IMR-90 (cell line): ENCODE measurements at regions not wholly inside any gene's neighbourhood (a gene's known extent, or its start where the extent isn't known, plus 50 kb on each side); places are given as distances from the start of the nearest gene placed in this dataset.

Experiments used
- ATAC-seq: fragments of 200-7000 bp; cut with Tn5 transposase; 2 replicates; pipeline ENCODE4 v1.9.1; 2020; ENCODE audit warnings: low read depth, mild to moderate bottlenecking, moderate library complexity
- BruUV-seq: library from RNA; stranded (reverse); fragments of 400-500 nt; replicated peaks from 2 replicates; lab custom pipeline; 2021; lab: Mats Ljungman, UMichigan
- CTCF ChIA-PET: fragments of 300-600 bp; formaldehyde crosslinking; extraction: SDS; loops from one replicate; lab custom pipeline; 2021; ENCODE audit warnings: antibody characterized with exemption; lab: Yijun Ruan, JAX
- POLR2A ChIA-PET: fragments of 300-600 bp; sonication (Branson Sonifier 250); formaldehyde crosslinking; loops from one replicate; lab custom pipeline; 2022; ENCODE audit warnings: antibody characterized with exemption; ENCODE audit not compliant: unreplicated experiment; lab: Charles Lee
- DNase-seq: peaks from one replicate; pipeline ENCODE4 v3.0.0; 2013
- H2AFZ ChIP-seq: replicated peaks from 2 replicates; pipeline ENCODE3; 2013; ENCODE audit warnings: low read length, mild to moderate bottlenecking; ENCODE audit not compliant: poor library complexity
- H2AK5ac ChIP-seq: 2 replicates; pipeline ENCODE4 v1.6.1; 2013; ENCODE audit warnings: low read depth, low read length, inconsistent platforms
- H2AK9ac ChIP-seq: replicated peaks from 2 replicates; pipeline ENCODE3; 2013; ENCODE audit warnings: mild to moderate bottlenecking, low read depth, low read length, moderate library complexity; ENCODE audit not compliant: poor library complexity
- H2BK120ac ChIP-seq: 2 replicates; pipeline ENCODE4 v1.6.1; 2013; ENCODE audit warnings: low read depth, low read length, inconsistent platforms
- H2BK15ac ChIP-seq: 3 replicates; pipeline ENCODE4 v1.6.1; 2013; ENCODE audit warnings: low read depth, low read length, inconsistent platforms
- H2BK20ac ChIP-seq: 2 replicates; pipeline ENCODE4 v1.6.1; 2013; ENCODE audit warnings: low read depth, mild to moderate bottlenecking, inconsistent platforms, low read length, moderate library complexity
- H2BK5ac ChIP-seq: 2 replicates; pipeline ENCODE4 v1.6.1; 2013; ENCODE audit warnings: mild to moderate bottlenecking, low read depth, low read length, inconsistent platforms; ENCODE audit not compliant: poor library complexity, severe bottlenecking
- H3K14ac ChIP-seq: replicated peaks from 2 replicates; pipeline ENCODE4 v1.6.1; 2013; ENCODE audit warnings: low read depth, low read length, inconsistent platforms
- H3K18ac ChIP-seq: 2 replicates; pipeline ENCODE4 v1.6.1; 2013; ENCODE audit warnings: low read depth, low read length, control low read depth
- H3K23ac ChIP-seq: 2 replicates; pipeline ENCODE4 v1.6.1; 2013; ENCODE audit warnings: low read depth, low read length, inconsistent platforms
- H3K27ac ChIP-seq: 2 replicates; pipeline ENCODE4 v1.5.1; 2013; ENCODE audit warnings: mild to moderate bottlenecking, control low read depth, low read length; ENCODE audit not compliant: insufficient read depth
- H3K27me3 ChIP-seq: 2 replicates; pipeline ENCODE4 v1.6.1; 2013; ENCODE audit warnings: low read length; ENCODE audit not compliant: control insufficient read depth, insufficient read depth
- H3K36me3 ChIP-seq: 2 replicates; pipeline ENCODE4 v1.6.1; 2013; ENCODE audit warnings: low read length, mixed read lengths; ENCODE audit not compliant: control insufficient read depth, insufficient read depth
- H3K4ac ChIP-seq: 2 replicates; pipeline ENCODE4 v1.6.1; 2013; ENCODE audit warnings: low read depth, low read length, inconsistent platforms
- H3K4me1 ChIP-seq: 2 replicates; pipeline ENCODE4 v1.6.1; 2013; ENCODE audit warnings: low read length, mixed read lengths; ENCODE audit not compliant: control insufficient read depth, insufficient read depth
- H3K4me2 ChIP-seq: 2 replicates; pipeline ENCODE4 v1.6.1; 2013; ENCODE audit warnings: low read depth, mild to moderate bottlenecking, control low read depth, low read length, moderate library complexity
- H3K4me3 ChIP-seq: 2 replicates; pipeline ENCODE4 v1.5.1; 2013; ENCODE audit warnings: low read depth, mild to moderate bottlenecking, control low read depth, low read length, moderate library complexity; ENCODE audit not compliant: insufficient read depth
- H3K56ac ChIP-seq: 2 replicates; pipeline ENCODE4 v1.6.1; 2013; ENCODE audit warnings: low read length, inconsistent platforms; ENCODE audit not compliant: insufficient read depth; ENCODE audit errors: extremely low read depth
- H3K79me1 ChIP-seq, 2 experiments: 2 replicates each; pipeline ENCODE4 v1.6.1; 2013; ENCODE audit warnings: low read length in 2 of 2, inconsistent platforms in 1 of 2, low read depth in 1 of 2
- H3K9ac ChIP-seq: 2 replicates; pipeline ENCODE4 v1.6.1; 2013; ENCODE audit warnings: low read depth, low read length, control low read depth
- H3K9me1 ChIP-seq: 2 replicates; pipeline ENCODE4 v1.6.1; 2013; ENCODE audit warnings: low read length, inconsistent platforms; ENCODE audit not compliant: insufficient read depth
- H3K9me3 ChIP-seq: 2 replicates; pipeline ENCODE4 v1.6.1; 2013; ENCODE audit warnings: low read length; ENCODE audit not compliant: control insufficient read depth, insufficient read depth
- H4K20me1 ChIP-seq: 2 replicates; pipeline ENCODE4 v1.6.1; 2013; ENCODE audit warnings: low read length, inconsistent platforms; ENCODE audit not compliant: insufficient read depth
- H4K5ac ChIP-seq: 2 replicates; pipeline ENCODE4 v1.6.1; 2013; ENCODE audit warnings: mild to moderate bottlenecking, low read depth, low read length, control low read depth
- H4K8ac ChIP-seq, 2 experiments: 2 replicates each; pipeline ENCODE4 v1.6.1; 2013; ENCODE audit warnings: low read depth in 2 of 2, low read length in 2 of 2, control low read depth in 1 of 2, inconsistent platforms in 1 of 2
- H4K91ac ChIP-seq: 2 replicates; pipeline ENCODE4 v1.6.1; 2013; ENCODE audit warnings: low read depth, low read length, inconsistent platforms; ENCODE audit not compliant: insufficient read depth
- CEBPB ChIP-seq: IDR thresholded peaks from 2 replicates; pipeline ENCODE4 v1.6.1; 2012; ENCODE audit warnings: low read depth, low read length, improper control_type of control experiment
- CHD1 ChIP-seq: IDR thresholded peaks from 2 replicates; pipeline ENCODE4 v1.6.1; 2012; ENCODE audit warnings: low read depth, low read length, improper control_type of control experiment
- MAFK ChIP-seq: IDR thresholded peaks from 2 replicates; pipeline ENCODE4 v1.6.1; 2012; ENCODE audit warnings: low read depth, low read length, improper control_type of control experiment
- MAZ ChIP-seq: IDR thresholded peaks from 2 replicates; pipeline ENCODE4 v1.6.1; 2012; ENCODE audit warnings: low read depth, mild to moderate bottlenecking, low read length, improper control_type of control experiment, moderate library complexity, borderline replicate concordance
- MXI1 ChIP-seq: IDR thresholded peaks from 2 replicates; pipeline ENCODE4 v1.6.1; 2012; ENCODE audit warnings: low read depth, mild to moderate bottlenecking, low read length, moderate library complexity, borderline replicate concordance
- NFE2L2 ChIP-seq: fragments of 150-350 bp; IDR thresholded peaks from 2 replicates; pipeline ENCODE4 v1.6.1; 2016; ENCODE audit warnings: low read depth, mild to moderate bottlenecking, low read length
- POLR2A ChIP-seq: IDR thresholded peaks from 2 replicates; pipeline ENCODE4 v1.6.1; 2012; ENCODE audit warnings: mild to moderate bottlenecking, low read depth, low read length
- RFX5 ChIP-seq: IDR thresholded peaks from 2 replicates; pipeline ENCODE4 v1.8.0; 2012; ENCODE audit warnings: low read depth, mild to moderate bottlenecking, low read length, moderate library complexity
- SMC3 ChIP-seq: fragments of 150-350 bp; IDR thresholded peaks from 2 replicates; pipeline ENCODE4 v1.6.1; 2016; ENCODE audit warnings: low read depth, mild to moderate bottlenecking, antibody characterized with exemption, low read length, moderate library complexity
- WGBS, 2 experiments: methylation state at CpG; one replicate each; pipeline versions ENCODE4 v1.1.5 to v1.1.7; 2013; ENCODE audit warnings: missing lambda C conversion rate in 2 of 2; ENCODE audit not compliant: insufficient read length in 1 of 2; ENCODE audit errors: extremely low coverage in 2 of 2; 5-methylcytosine and 5-hydroxymethylcytosine counted together
- dilution Hi-C: fragments of 300-500 bp; cut with HindIII; formaldehyde crosslinking; loops from one replicate; pipeline ENCODE4 v1.14.3; 2018; ENCODE audit warnings: low sequenced_read_pairs; ENCODE audit not compliant: unreplicated experiment
- in situ Hi-C: fragments of 300-500 bp; cut with MboI; formaldehyde crosslinking; loops from 3 replicates; pipeline ENCODE4 v1.14.3; 2019; ENCODE audit warnings: low sequenced_read_pairs, inconsistent platforms, mixed read lengths
- intact Hi-C: fragments of 100-400 bp; cut with micrococcal nuclease; formaldehyde crosslinking; loops from 2 replicates; pipeline ENCODE4 v1.10.0; 2022
- TF ChIP-seq, protein P1 (sequence below): conservative IDR thresholded peaks from 2 replicates; pipeline ENCODE4 v1.5.1; 2012; ENCODE audit warnings: mild to moderate bottlenecking, low read depth, low read length, improper control_type of control experiment
- TF ChIP-seq, protein P2 (sequence below): fragments of 150-350 bp; IDR thresholded peaks from 2 replicates; pipeline ENCODE4 v1.6.1; 2017; ENCODE audit warnings: mild to moderate bottlenecking, antibody characterized with exemption, low read length, low read depth

DNA sequence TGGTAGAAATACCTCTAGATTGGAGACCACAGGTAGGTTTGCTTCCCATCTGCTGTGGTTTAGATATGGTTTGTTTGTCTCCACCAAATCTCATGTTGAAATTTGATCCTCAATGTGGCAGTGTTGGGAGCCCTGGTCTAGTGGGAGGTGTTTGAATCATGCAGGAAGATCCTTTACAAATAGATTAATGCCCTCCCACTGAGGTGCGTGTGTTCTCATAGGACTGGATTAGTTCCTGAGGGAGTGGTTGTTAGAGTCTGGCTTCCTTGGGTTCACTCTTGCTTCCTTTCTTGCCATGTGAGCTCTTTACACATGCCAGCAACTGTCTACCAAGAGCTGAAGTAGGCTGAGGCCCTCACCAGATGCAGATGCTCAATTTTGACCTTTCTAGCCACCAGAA lies 391.1 kb upstream of the GRIA1 start:
- dilution Hi-C loops: no loop called here
- no peaks in the 10 kb centered on the region for H3K9me1 ChIP-seq
- H3K4ac ChIP-seq: no peak overlapping the region
- H3K79me1 ChIP-seq: no peaks in the 10 kb centered on the region
- H4K91ac ChIP-seq: no peak overlapping the region
- in situ Hi-C loops: no loop called here
- H3K27ac ChIP-seq: no peak overlapping the region
- H3K56ac ChIP-seq: no peak overlapping the region
- no peak overlapping the region for H2AFZ ChIP-seq
- TF ChIP-seq, protein P1, sequence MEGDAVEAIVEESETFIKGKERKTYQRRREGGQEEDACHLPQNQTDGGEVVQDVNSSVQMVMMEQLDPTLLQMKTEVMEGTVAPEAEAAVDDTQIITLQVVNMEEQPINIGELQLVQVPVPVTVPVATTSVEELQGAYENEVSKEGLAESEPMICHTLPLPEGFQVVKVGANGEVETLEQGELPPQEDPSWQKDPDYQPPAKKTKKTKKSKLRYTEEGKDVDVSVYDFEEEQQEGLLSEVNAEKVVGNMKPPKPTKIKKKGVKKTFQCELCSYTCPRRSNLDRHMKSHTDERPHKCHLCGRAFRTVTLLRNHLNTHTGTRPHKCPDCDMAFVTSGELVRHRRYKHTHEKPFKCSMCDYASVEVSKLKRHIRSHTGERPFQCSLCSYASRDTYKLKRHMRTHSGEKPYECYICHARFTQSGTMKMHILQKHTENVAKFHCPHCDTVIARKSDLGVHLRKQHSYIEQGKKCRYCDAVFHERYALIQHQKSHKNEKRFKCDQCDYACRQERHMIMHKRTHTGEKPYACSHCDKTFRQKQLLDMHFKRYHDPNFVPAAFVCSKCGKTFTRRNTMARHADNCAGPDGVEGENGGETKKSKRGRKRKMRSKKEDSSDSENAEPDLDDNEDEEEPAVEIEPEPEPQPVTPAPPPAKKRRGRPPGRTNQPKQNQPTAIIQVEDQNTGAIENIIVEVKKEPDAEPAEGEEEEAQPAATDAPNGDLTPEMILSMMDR: no peak
- TF ChIP-seq NFE2L2: no peak
- no peak for TF ChIP-seq CHD1
- TF ChIP-seq, protein P2, sequence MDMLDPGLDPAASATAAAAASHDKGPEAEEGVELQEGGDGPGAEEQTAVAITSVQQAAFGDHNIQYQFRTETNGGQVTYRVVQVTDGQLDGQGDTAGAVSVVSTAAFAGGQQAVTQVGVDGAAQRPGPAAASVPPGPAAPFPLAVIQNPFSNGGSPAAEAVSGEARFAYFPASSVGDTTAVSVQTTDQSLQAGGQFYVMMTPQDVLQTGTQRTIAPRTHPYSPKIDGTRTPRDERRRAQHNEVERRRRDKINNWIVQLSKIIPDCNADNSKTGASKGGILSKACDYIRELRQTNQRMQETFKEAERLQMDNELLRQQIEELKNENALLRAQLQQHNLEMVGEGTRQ: no peak
- TF ChIP-seq POLR2A: no peak
- TF ChIP-seq MXI1: no peak
- TF ChIP-seq CEBPB: no peak
- TF ChIP-seq MAZ: no peak
- no peak for TF ChIP-seq RFX5
- TF ChIP-seq MAFK: no peak
- no peak for TF ChIP-seq SMC3
- H3K9me3 ChIP-seq: peaks cover 8% of the 10 kb centered on the region; the same call in 1 of the 2 replicates
- H2BK5ac ChIP-seq: no peak overlapping the region
- no peak overlapping the region for H3K18ac ChIP-seq
- DNase-seq: no peak
- H3K9ac ChIP-seq: no peak overlapping the region
- no peak overlapping the region for H3K14ac ChIP-seq
- WGBS, 2 experiments: no CpG with 5 or more reads among the region's 1 CpG
- no peak overlapping the region for H2AK9ac ChIP-seq
- H3K4me1 ChIP-seq: no peaks in the 10 kb centered on the region
- H3K23ac ChIP-seq: no peak overlapping the region
- no peak overlapping the region for H4K5ac ChIP-seq
- no peak overlapping the region for H3K4me3 ChIP-seq
- no peak overlapping the region for H2BK20ac ChIP-seq
- ATAC-seq: no peak
- POLR2A ChIA-PET: no interaction called here
- no TSS peak for BruUV-seq
- no peaks in the 10 kb centered on the region for H3K27me3 ChIP-seq
- H2AK5ac ChIP-seq: no peak overlapping the region
- H4K8ac ChIP-seq: no peak overlapping the region
- no peak overlapping the region for H2BK120ac ChIP-seq
- no peaks in the 10 kb centered on the region for H3K36me3 ChIP-seq
- no peak overlapping the region for H3K4me2 ChIP-seq
- no peaks in the 10 kb centered on the region for H4K20me1 ChIP-seq
- intact Hi-C loops: no loop called here
- H2BK15ac ChIP-seq: no peak overlapping the region
- CTCF ChIA-PET: no interaction called here
